Karpas-422 (cell line): ENCODE measurements at regions not wholly inside any gene's neighbourhood (a gene's known extent, or its start where the extent isn't known, plus 50 kb on each side); places are given as distances from the start of the nearest gene placed in this dataset.

Experiments
- DNase-seq: peaks from one replicate; pipeline ENCODE4 v3.0.0-alpha.2; 2015
- H2AFZ ChIP-seq: fragments of 200-600 bp; sonication (generic); 2 replicates; pipeline ENCODE4 v1.6.1; 2014; ENCODE audit warnings: antibody characterized with exemption, low read length, mixed read lengths
- H3K27ac ChIP-seq: fragments of 200-600 bp; sonication (generic); 2 replicates; pipeline ENCODE4 v1.5.1; 2014; ENCODE audit warnings: mild to moderate bottlenecking, low read length, moderate library complexity
- H3K27me3 ChIP-seq: fragments of 200-600 bp; sonication (generic); 2 replicates; pipeline ENCODE4 v1.6.1; 2014; ENCODE audit warnings: low read length, mixed read lengths
- H3K36me3 ChIP-seq: fragments of 200-600 bp; sonication (generic); 2 replicates; pipeline ENCODE4 v1.6.1; 2014; ENCODE audit warnings: low read length, mixed read lengths; ENCODE audit not compliant: insufficient read depth
- H3K4me1 ChIP-seq: fragments of 200-600 bp; sonication (generic); 2 replicates; pipeline ENCODE4 v1.6.1; 2014; ENCODE audit warnings: mild to moderate bottlenecking, low read length, mixed read lengths
- H3K4me2 ChIP-seq: fragments of 200-600 bp; sonication (generic); 2 replicates; pipeline ENCODE4 v1.6.1; 2014; ENCODE audit warnings: low read length, low read depth, mild to moderate bottlenecking; ENCODE audit not compliant: poor library complexity, severe bottlenecking
- H3K4me3 ChIP-seq: fragments of 200-600 bp; sonication (generic); 2 replicates; pipeline ENCODE4 v1.5.1; 2014; ENCODE audit warnings: mild to moderate bottlenecking, antibody characterized with exemption, low read length, mixed read lengths
- H3K79me2 ChIP-seq: fragments of 200-600 bp; sonication (generic); 2 replicates; pipeline ENCODE4 v1.6.1; 2014; ENCODE audit warnings: mild to moderate bottlenecking, low read length, mixed read lengths
- H3K9ac ChIP-seq: fragments of 200-600 bp; sonication (generic); 2 replicates; pipeline ENCODE4 v1.6.0; 2014; ENCODE audit warnings: low read length
- H3K9me2 ChIP-seq: fragments of 200-600 bp; sonication (generic), shearing (Covaris generic); replicated peaks from 2 replicates; pipeline ENCODE4 v1.6.0; 2014; ENCODE audit warnings: mild to moderate bottlenecking, low read length, moderate library complexity; ENCODE audit not compliant: insufficient read depth
- H3K9me3 ChIP-seq: fragments of 300-700, 200-600 bp; sonication (generic); 2 replicates; pipeline ENCODE4 v1.6.1; 2014; ENCODE audit warnings: low read length, mixed read lengths
- H4K20me1 ChIP-seq: fragments of 200-600 bp; sonication (generic); 2 replicates; pipeline ENCODE4 v1.6.1; 2014; ENCODE audit warnings: mild to moderate bottlenecking, antibody characterized with exemption, low read length, low read depth; ENCODE audit not compliant: insufficient read depth

DNA sequence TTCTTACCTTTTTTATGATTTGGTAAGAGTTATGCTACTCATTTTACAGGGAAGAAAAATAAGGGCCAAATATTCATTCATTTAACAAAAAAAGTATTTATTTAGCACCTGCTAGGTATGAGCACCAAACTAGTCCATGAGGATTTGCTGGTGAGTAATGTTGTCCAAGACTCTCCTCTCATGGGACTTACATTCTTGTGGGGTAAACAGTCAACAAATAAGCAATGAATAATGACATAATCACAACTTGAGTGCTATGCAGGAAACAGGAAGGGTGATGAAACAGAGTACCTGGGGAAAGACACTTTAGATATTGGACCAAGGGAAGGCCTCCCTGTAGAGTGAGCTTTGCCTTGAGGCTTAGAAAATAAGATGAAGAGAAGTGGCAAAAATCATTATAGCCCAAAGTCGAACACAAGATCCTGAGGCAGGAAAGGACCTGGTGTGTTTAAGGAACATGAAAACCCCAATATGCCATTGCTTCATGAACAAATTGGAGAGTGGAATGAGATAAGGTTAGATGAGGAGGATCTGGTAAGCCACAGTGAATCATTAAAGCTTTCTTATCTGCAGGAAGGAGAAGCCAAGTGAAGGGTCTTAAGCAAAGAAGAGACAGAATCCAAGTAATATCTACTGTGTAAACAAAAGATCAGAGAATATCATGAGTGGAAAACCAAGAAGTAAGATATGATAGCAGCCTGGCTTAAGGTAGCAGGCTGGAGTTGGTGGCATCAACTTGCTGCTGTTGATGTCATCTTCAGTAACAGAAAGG, 294.5 kb upstream of the NBEA start:
- H3K4me3 ChIP-seq = no peak overlapping the region
- no peak overlapping the region for H2AFZ ChIP-seq
- no peaks in the 10 kb centered on the region for H4K20me1 ChIP-seq
- DNase-seq = no peak
- no peak overlapping the region for H3K27ac ChIP-seq
- H3K4me2 ChIP-seq = no peak overlapping the region
- no peaks in the 10 kb centered on the region for H3K36me3 ChIP-seq
- H3K9ac ChIP-seq = no peak overlapping the region
- no peaks in the 10 kb centered on the region for H3K79me2 ChIP-seq
- H3K4me1 ChIP-seq = no peaks in the 10 kb centered on the region
- H3K27me3 ChIP-seq = no peaks in the 10 kb centered on the region
- no peaks in the 10 kb centered on the region for H3K9me2 ChIP-seq
- H3K9me3 ChIP-seq = no peaks in the 10 kb centered on the region

DNA sequence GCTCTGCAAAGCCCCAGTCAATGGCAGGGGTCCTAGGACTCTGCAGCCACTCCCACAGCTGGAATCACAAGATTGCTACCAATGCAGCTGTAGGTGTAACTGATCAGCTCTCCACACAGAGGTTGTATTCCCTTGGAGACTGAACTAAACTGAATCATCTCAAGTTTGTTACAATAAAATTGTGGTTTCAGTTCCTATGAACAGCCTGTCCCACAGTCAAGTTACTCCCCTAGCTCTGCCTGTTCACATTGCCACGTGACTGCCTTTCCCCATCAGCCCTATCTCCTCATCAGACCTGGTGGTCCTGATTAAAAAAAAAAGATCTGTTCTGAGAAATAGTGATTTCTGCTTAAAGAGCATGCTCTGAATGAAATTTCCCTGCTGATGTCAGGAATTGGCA, 287.9 kb upstream of the NBEA start:
- Histone ChIP-seq H3K9me2 (no peaks in the 10 kb centered on the region), H3K4me1 (no peaks in the 10 kb centered on the region), H3K27me3 (no peaks in the 10 kb centered on the region), H3K4me2 (no peak overlapping the region), H3K9ac (no peak overlapping the region), H3K36me3 (no peaks in the 10 kb centered on the region), H2AFZ (no peak overlapping the region), H3K4me3 (no peak overlapping the region), H3K79me2 (no peaks in the 10 kb centered on the region), H3K27ac (no peak overlapping the region), H3K9me3 (no peaks in the 10 kb centered on the region), H4K20me1 (no peaks in the 10 kb centered on the region)
- no peak for DNase-seq

DNA sequence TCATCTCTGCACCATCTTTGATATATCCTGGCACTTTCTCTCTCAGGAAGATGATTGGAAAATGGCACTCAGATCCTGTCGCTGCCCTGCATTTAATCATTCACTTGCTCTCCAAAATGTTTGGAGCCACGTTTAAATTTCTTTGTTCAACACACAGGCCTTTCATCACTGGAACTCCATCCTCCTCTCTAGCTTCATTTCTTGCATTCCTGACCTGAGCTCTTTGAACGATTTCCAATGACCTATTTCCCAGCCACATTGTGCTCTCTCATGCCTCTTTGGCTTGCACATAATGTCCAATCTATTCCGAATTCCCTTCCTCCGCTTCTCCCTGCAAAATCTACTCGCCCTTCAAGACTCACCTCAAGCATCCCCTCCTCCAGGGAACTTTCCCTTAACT, 287.4 kb upstream of the NBEA start:
- Histone ChIP-seq H3K9me3 (no peaks in the 10 kb centered on the region), H4K20me1 (no peaks in the 10 kb centered on the region), H2AFZ (no peak overlapping the region), H3K4me3 (no peak overlapping the region), H3K27me3 (no peaks in the 10 kb centered on the region), H3K4me2 (no peak overlapping the region), H3K79me2 (no peaks in the 10 kb centered on the region), H3K36me3 (no peaks in the 10 kb centered on the region), H3K4me1 (no peaks in the 10 kb centered on the region), H3K27ac (no peak overlapping the region), H3K9ac (no peak overlapping the region), H3K9me2 (no peaks in the 10 kb centered on the region)
- no peak for DNase-seq

DNA sequence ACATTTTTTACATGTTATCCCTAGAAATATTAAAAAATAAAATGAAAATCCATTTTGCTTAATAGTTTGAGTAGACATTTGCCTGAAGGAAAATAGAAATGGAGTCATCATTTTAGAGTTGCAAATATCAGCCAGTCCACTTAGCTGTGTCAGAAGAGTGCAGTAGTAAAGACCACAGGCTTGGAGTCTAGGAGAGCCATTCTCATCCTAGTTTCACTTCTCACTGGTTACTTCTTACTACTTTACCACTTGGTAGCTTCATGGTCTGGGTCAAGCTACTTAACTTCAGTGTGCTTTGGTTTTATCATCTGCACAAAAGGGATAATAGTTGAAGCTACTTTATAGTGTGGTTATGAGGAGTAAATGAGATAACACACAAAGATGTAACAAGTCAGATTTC, 286.5 kb upstream of the NBEA start:
- H3K4me1 ChIP-seq = no peaks in the 10 kb centered on the region
- 0 out of 2 replicates have a peak, but pooled peaks cover 3% of the 10 kb centered on the region for H3K9me2 ChIP-seq
- no peaks in the 10 kb centered on the region for H4K20me1 ChIP-seq
- H3K9ac ChIP-seq = no peak overlapping the region
- H3K4me3 ChIP-seq = no peak overlapping the region
- DNase-seq = no peak
- no peaks in the 10 kb centered on the region for H3K27me3 ChIP-seq
- H3K36me3 ChIP-seq = no peaks in the 10 kb centered on the region
- H3K27ac ChIP-seq = no peak overlapping the region
- H3K79me2 ChIP-seq = no peaks in the 10 kb centered on the region
- no peak overlapping the region for H3K4me2 ChIP-seq
- H2AFZ ChIP-seq = no peak overlapping the region
- no peaks in the 10 kb centered on the region for H3K9me3 ChIP-seq

DNA sequence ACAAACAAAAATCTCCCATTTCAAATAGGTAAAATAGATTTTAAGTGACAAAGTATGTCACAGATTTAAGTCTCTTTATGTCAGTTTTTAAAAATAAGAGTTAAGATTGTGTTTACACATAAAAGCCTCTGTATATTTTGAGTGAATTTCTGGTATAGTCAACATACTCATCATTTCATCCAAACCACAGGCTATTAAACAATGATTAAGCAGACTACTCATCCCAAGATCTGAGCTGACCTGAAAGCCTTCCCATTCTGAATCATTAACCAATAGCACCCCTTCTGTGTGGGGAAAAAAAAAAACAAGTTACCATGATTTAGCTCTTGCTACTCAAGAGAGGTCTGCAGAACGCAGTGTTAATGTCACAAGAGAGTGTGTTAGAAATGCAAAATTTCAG, 284.4 kb upstream of the NBEA start:
- Histone ChIP-seq H3K9me2 (0 out of 2 replicates have a peak, but pooled peaks cover 3% of the 10 kb centered on the region), H3K9ac (no peak overlapping the region), H4K20me1 (no peaks in the 10 kb centered on the region), H3K4me1 (no peaks in the 10 kb centered on the region), H3K27me3 (no peaks in the 10 kb centered on the region), H3K9me3 (no peaks in the 10 kb centered on the region), H3K79me2 (no peaks in the 10 kb centered on the region), H3K27ac (no peak overlapping the region), H3K4me2 (no peak overlapping the region), H2AFZ (no peak overlapping the region), H3K4me3 (no peak overlapping the region), H3K36me3 (no peaks in the 10 kb centered on the region)
- DNase-seq = no peak

DNA sequence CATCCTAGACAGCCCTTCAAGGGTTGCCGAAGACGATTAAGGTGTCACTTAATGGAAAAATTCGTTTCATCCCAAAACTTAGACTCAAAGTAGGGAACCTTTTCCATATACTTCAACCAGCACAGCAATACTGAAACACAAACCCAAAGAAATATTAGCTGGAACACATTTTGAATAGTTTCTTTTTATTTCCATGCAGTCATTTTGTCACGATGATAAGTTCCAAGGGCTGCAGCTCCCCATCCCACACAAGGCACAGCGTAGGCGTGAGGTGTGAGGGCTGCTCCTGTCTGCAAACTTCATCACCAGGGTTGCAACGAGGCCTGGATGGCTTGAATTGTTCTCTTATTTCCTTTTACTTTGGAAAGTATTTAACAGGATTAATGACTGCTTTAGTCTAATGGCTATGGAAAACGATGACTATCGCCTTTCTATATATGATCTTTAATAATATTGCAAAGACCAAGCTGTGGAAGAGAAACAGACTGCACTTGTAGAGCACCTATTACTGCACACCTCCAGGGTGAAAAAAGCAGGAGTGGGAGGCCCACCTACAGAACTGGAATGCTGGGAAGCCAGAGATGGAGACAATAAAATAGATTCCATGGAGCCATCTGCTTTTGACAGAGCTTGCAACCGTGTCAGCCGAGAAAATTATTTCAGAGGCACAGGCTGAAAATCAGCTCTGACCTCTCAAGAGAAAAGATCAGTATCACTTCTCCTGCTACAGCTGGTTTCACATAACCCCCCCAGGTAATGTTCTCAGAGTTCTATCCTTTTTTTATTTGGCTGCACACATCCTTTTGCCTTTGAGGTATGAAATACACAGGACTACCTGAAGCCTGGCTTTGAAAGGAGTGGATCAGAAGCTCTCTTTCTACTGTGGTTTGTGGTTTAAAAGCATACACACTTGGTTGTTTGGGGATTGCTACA, 274.5 kb upstream of the NBEA start:
- Histone ChIP-seq H3K79me2 (no peaks in the 10 kb centered on the region), H3K9ac (no peak overlapping the region), H4K20me1 (no peaks in the 10 kb centered on the region), H3K27ac (no peak overlapping the region), H3K4me2 (no peak overlapping the region), H3K4me3 (no peak overlapping the region), H3K4me1 (no peaks in the 10 kb centered on the region), H3K36me3 (no peaks in the 10 kb centered on the region), H3K9me3 (no peaks in the 10 kb centered on the region), H3K27me3 (no peaks in the 10 kb centered on the region), H2AFZ (no peak overlapping the region), H3K9me2 (no peaks in the 10 kb centered on the region)
- no peak for DNase-seq

DNA sequence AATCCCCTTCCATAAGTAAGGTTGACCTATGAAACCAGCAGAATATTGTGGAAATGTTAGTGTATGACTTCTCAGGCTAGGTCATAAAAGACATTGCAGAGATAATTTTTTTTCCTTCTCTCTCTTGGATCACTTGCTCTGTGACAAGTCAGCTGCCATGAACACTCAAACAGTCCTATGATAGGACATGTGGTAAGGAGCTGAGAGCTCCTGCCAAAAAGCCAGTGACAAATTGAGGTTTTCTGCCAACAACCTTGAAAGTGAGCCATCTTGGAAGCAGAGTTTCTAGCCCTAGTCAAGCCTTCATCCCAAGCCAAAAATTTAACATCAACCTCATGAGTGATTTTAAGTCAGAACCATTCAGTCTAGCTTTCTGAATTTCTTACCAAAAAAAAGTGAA, 270.9 kb upstream of the NBEA start:
- no peak overlapping the region for H3K27ac ChIP-seq
- no peaks in the 10 kb centered on the region for H3K4me1 ChIP-seq
- H3K4me2 ChIP-seq = no peak overlapping the region
- H3K36me3 ChIP-seq = no peaks in the 10 kb centered on the region
- DNase-seq = no peak
- no peak overlapping the region for H3K9ac ChIP-seq
- H4K20me1 ChIP-seq = no peaks in the 10 kb centered on the region
- no peak overlapping the region for H2AFZ ChIP-seq
- no peaks in the 10 kb centered on the region for H3K9me3 ChIP-seq
- no peaks in the 10 kb centered on the region for H3K9me2 ChIP-seq
- H3K4me3 ChIP-seq = no peak overlapping the region
- H3K27me3 ChIP-seq = no peaks in the 10 kb centered on the region
- no peaks in the 10 kb centered on the region for H3K79me2 ChIP-seq

DNA sequence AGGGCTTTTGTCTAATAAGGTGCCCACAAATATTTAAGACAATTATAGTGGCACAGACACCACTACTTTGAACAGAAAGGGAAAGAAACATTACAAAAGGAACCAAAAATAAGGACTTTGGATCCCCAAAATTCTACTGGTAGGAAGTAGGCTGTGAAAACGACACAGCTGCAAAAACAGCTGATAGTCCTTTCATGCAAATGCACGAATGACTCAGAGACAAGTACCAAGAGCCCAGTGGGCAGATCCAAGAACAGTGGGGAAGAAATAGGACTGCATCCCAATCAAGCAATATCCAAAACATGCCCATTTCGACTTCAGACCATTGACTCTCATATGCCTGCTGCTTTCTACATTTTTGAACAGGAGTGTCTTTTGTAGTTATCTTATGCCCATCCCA, 269.4 kb upstream of the NBEA start:
- Histone ChIP-seq H3K27me3 (no peaks in the 10 kb centered on the region), H3K9ac (no peak overlapping the region), H3K79me2 (no peaks in the 10 kb centered on the region), H3K9me2 (no peaks in the 10 kb centered on the region), H3K4me3 (no peak overlapping the region), H3K27ac (no peak overlapping the region), H2AFZ (no peak overlapping the region), H3K4me2 (no peak overlapping the region), H4K20me1 (no peaks in the 10 kb centered on the region), H3K4me1 (no peaks in the 10 kb centered on the region), H3K36me3 (no peaks in the 10 kb centered on the region), H3K9me3 (no peaks in the 10 kb centered on the region)
- DNase-seq = no peak
